Body of pancreas (tissue), 4 donors: ENCODE measurements at regions not wholly inside any gene's neighbourhood (a gene's known extent, or its start where the extent isn't known, plus 50 kb on each side); places are given as distances from the start of the nearest gene placed in this dataset.

Source experiments
- ATAC-seq: fragments of 150-250 bp; one replicate; pipeline ENCODE4 v1.9.1; 2016
- DNase-seq, 4 donors: peaks; one replicate each; pipeline ENCODE4 v3.0.0-alpha.2; 2019
- H3K27ac ChIP-seq, 4 donors: fragments of 200-600 bp; sonication (generic); 1 replicate in 3 of 4; 2 replicates in 1 of 4; pipeline versions ENCODE4 v1.5.1 to v1.6.1; 2016 to 2019; ENCODE audit warnings: mild to moderate bottlenecking in 1 of 4, mixed read lengths in 1 of 4, moderate library complexity in 1 of 4
- H3K27me3 ChIP-seq, 2 donors: fragments of 200-600 bp; sonication (generic); one replicate each; pipeline ENCODE4 v1.6.0; 2016; ENCODE audit warnings: mild to moderate bottlenecking in 1 of 2
- H3K36me3 ChIP-seq, 2 donors: fragments of 200-600 bp; sonication (generic); replicated peaks in 1 of 2; 2 replicates each; pipeline ENCODE4 v1.5.1; 2016; ENCODE audit warnings: low read depth in 2 of 2; ENCODE audit not compliant: insufficient read depth in 1 of 2
- H3K4me1 ChIP-seq: fragments of 200-600 bp; sonication (generic); one replicate; pipeline ENCODE4 v1.6.0; 2016
- H3K4me3 ChIP-seq, 2 donors: fragments of 200-600 bp; sonication (generic); 1 replicate in 1 of 2; 2 replicates in 1 of 2; pipeline ENCODE4 v1.5.1; 2016 to 2019
- H3K9me3 ChIP-seq, 3 donors: fragments of 200-600 bp; sonication (generic); 1 replicate in 2 of 3; 2 replicates in 1 of 3; pipeline ENCODE4 v1.5.1; 2016
- CTCF ChIP-seq, 7 experiments: fragments of 450-650 bp in 4 of 7; fragments of 200-600 bp in 3 of 7; sonication (generic) in 3 of 7; IDR thresholded peaks; one replicate each; pipeline ENCODE4 v1.5.1; 2016 to 2019; ENCODE audit warnings: antibody characterized with exemption in 7 of 7
- POLR2A ChIP-seq, 3 donors: fragments of 450-650 bp; IDR thresholded peaks; one replicate each; pipeline ENCODE4 v1.6.1; 2016; ENCODE audit warnings: antibody characterized with exemption in 3 of 3, mild to moderate bottlenecking in 2 of 3
- WGBS, 2 donors: methylation state at CpG; one replicate each; pipeline ENCODE4 v1.1.5; 2017; 5-methylcytosine and 5-hydroxymethylcytosine counted together
- intact Hi-C: fragments of 100-400 bp; cut with DNase I; formaldehyde crosslinking; loops from one replicate; pipeline ENCODE4 v1.15.1; 2023

DNA sequence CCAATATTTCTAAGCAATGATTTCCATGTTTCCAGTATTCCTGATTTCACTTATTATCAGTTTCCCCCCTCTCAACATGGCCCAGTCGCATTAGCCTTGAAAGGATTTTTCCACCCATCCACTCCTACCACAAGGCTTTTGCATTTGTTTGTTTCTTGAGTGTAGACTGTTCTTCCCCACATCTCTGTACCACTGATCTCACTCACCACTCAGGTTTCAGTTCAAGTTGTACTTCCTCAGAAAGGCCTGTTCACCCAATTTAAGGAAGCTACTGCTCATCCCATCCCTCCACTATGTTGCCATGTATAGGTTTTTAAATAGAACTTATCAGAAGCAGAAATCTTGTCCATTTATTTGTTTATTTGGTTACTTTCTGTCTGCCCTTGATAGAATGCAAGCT, 472.3 kb downstream of the FAM181B start:
- Histone ChIP-seq H3K27ac (no peak overlapping the region), H3K9me3 (no peaks in the 10 kb centered on the region), H3K4me3 (no peak overlapping the region), H3K36me3 (no peaks in the 10 kb centered on the region), H3K27me3 (no peaks in the 10 kb centered on the region), H3K4me1 (no peaks in the 10 kb centered on the region)
- intact Hi-C loops, result no loop called here
- TF ChIP-seq CTCF (IDR thresholded peaks at IDR 0.05), result no peak
- TF ChIP-seq POLR2A (IDR thresholded peaks at IDR 0.05), result no peak
- no peak for ATAC-seq
- WGBS, 2 donors, result 75 to 79% methylated on average over 1 of the region's 1 CpG
- no peak for DNase-seq

DNA sequence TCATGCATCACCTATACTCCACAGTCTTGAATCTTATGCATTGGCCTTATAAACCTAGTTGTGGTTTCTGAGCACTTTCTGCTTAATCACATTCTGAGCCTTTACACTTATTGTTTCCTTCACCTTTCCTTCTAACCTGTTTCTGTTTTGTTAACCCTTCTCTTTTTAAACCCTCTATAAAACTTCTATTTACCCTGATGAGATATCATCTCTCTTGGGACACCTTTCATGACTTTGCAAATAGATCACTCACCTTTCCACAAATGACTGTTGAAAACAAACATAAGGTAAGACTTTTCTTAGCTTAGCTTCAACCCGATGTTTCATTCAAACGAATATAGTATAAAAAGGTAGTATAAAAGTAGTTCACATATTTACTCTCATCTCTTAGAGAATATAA, 483.6 kb downstream of the FAM181B start:
- H3K36me3 ChIP-seq, result no peaks in the 10 kb centered on the region
- no peaks in the 10 kb centered on the region for H3K9me3 ChIP-seq
- no peaks in the 10 kb centered on the region for H3K27me3 ChIP-seq
- no peak overlapping the region for H3K27ac ChIP-seq
- DNase-seq (no peak), ATAC-seq (no peak)
- no peaks in the 10 kb centered on the region for H3K4me1 ChIP-seq
- H3K4me3 ChIP-seq, result no peak overlapping the region
- no peak for TF ChIP-seq CTCF (IDR thresholded peaks at IDR 0.05)
- TF ChIP-seq POLR2A (IDR thresholded peaks at IDR 0.05), result no peak
- 15 to 26% methylated on average over 2 of the region's 2 CpGs for WGBS, 2 donors
- intact Hi-C loops, result no loop called here

DNA sequence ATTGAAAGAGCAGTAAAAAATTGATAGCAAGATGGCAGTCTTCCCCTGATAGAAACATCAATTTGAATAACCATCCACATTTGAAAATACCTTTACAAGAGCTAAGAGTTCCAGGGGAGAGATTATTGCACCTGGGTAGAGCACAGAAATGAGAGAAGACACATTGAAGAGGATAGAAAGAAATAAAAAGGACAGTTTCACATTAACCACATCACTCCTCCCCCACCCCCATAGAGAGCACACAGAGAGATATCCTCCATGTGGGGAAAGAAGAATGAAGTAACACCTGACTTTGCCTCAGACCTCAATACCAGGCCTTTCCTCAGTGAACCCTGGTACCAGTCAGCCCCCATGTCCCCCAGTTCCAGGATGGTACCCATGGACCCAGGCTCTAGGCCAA, 486.7 kb downstream of the FAM181B start:
- DNase-seq (no peak), ATAC-seq (no peak)
- H3K27me3 ChIP-seq, result no peaks in the 10 kb centered on the region
- intact Hi-C loops, result no loop called here
- H3K4me1 ChIP-seq, result no peaks in the 10 kb centered on the region
- no peaks in the 10 kb centered on the region for H3K36me3 ChIP-seq
- no peaks in the 10 kb centered on the region for H3K9me3 ChIP-seq
- H3K4me3 ChIP-seq, result no peak overlapping the region
- H3K27ac ChIP-seq, result no peak overlapping the region
- TF ChIP-seq POLR2A (IDR thresholded peaks at IDR 0.05), result no peak
- no peak for TF ChIP-seq CTCF (IDR thresholded peaks at IDR 0.05)

DNA sequence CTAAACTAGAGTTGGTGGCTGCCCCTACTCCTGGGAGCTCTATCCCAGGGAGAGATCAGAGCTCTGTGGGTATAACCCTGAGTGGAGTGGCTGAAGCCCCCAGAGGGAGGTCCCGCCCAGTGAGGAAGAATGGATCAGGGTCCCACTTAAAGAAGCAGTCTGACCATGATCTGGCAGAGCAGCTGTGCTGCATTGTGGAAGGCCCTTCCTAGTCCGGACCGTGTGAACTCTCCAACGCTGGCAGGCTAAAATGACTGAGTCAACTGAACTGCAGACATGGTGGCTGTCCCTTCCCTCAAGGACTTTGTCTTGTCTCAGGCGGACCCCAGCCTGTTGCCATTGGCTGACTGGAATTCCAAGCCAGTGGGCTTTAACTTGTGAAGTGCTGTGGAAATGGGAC, 494.2 kb downstream of the FAM181B start:
- DNase-seq, result no peak
- Histone ChIP-seq H3K27me3 (no peaks in the 10 kb centered on the region), H3K36me3 (no peaks in the 10 kb centered on the region), H3K9me3 (no peaks in the 10 kb centered on the region), H3K27ac (no peak overlapping the region), H3K4me3 (no peak overlapping the region), H3K4me1 (no peaks in the 10 kb centered on the region)
- TF ChIP-seq POLR2A (IDR thresholded peaks at IDR 0.05), result no peak
- no peak for TF ChIP-seq CTCF (IDR thresholded peaks at IDR 0.05)
- WGBS, 2 donors, result 70 to 75% methylated on average over 2 to 5 of the region's 5 CpGs
- intact Hi-C loops, result no loop called here
- ATAC-seq, result no peak

- Histone ChIP-seq H3K27ac (no peak overlapping the region), H3K9me3 (no peaks in the 10 kb centered on the region), H3K4me3 (no peak overlapping the region), H3K4me1 (no peaks in the 10 kb centered on the region), H3K27me3 (no peaks in the 10 kb centered on the region), H3K36me3 (no peaks in the 10 kb centered on the region)
- intact Hi-C loops, result no loop called here
- no peak for ATAC-seq
- DNase-seq, result no peak
- WGBS, 2 donors, result 29 to 36% methylated on average over 1 of the region's 1 CpG
- TF ChIP-seq POLR2A (IDR thresholded peaks at IDR 0.05), result no peak
- no peak for TF ChIP-seq CTCF (IDR thresholded peaks at IDR 0.05)
These were observed 499.4 kb downstream of the FAM181B start for GRCh38 chr11:82234256-82234655.
